H1 (cell line): ENCODE measurements at regions not wholly inside any gene's neighbourhood (a gene's known extent, or its start where the extent isn't known, plus 50 kb on each side); places are given as distances from the start of the nearest gene placed in this dataset.

Experiments used
- CTCF ChIA-PET: fragments of 300-600 bp; sonication (Branson Sonifier 250); formaldehyde crosslinking; loops from one replicate; lab custom pipeline; 2021; ENCODE audit not compliant: partially characterized antibody; lab: Charles Lee
- POLR2A ChIA-PET: fragments of 300-600 bp; sonication (Branson Sonifier 250); formaldehyde crosslinking; loops from one replicate; lab custom pipeline; 2021; ENCODE audit warnings: inconsistent platforms; ENCODE audit not compliant: partially characterized antibody; lab: Charles Lee
- DNase-seq, 2 experiments: peaks; one replicate each; pipeline versions ENCODE4 v3.0.0 to v3.0.0-alpha.2; 2010 to 2022; ENCODE audit warnings: low spot score in 2 of 2, low read depth in 1 of 2, mixed read lengths in 1 of 2
- FAIRE-seq: peaks from 2 replicates; lab custom pipeline; 2011; peaks lifted over from hg19 to GRCh38; lab: Jason Lieb, UNC
- H2AFZ ChIP-seq: 2 replicates; pipeline ENCODE4 v1.8.1; 2012; ENCODE audit warnings: low read length, inconsistent platforms
- H2AK5ac ChIP-seq: 2 replicates; pipeline ENCODE4 v1.6.1; 2013; ENCODE audit warnings: low read depth, low read length
- H2BK120ac ChIP-seq: replicated peaks from 2 replicates; pipeline ENCODE3; 2013; ENCODE audit warnings: low read depth, low read length, inconsistent platforms
- H2BK12ac ChIP-seq: 2 replicates; pipeline ENCODE4 v1.6.1; 2013; ENCODE audit warnings: low read depth, low read length
- H2BK15ac ChIP-seq: 2 replicates; pipeline ENCODE4 v1.6.1; 2013; ENCODE audit warnings: low read length
- H2BK20ac ChIP-seq: 2 replicates; pipeline ENCODE4 v1.6.1; 2013; ENCODE audit warnings: low read length
- H2BK5ac ChIP-seq: 2 replicates; pipeline ENCODE4 v1.6.1; 2013; ENCODE audit warnings: low read depth, low read length
- H3K14ac ChIP-seq: 2 replicates; pipeline ENCODE4 v1.6.1; 2013; ENCODE audit warnings: inconsistent platforms; ENCODE audit not compliant: insufficient read length
- H3K18ac ChIP-seq: 2 replicates; pipeline ENCODE4 v1.6.1; 2013; ENCODE audit warnings: low read length; ENCODE audit errors: extremely low read depth
- H3K23ac ChIP-seq: 2 replicates; pipeline ENCODE4 v1.6.1; 2013; ENCODE audit warnings: inconsistent platforms; ENCODE audit not compliant: insufficient read length
- H3K23me2 ChIP-seq: 2 replicates; pipeline ENCODE4 v1.6.1; 2013; ENCODE audit warnings: low read depth, low read length
- H3K27ac ChIP-seq: 2 replicates; pipeline ENCODE4 v1.6.1; 2011; ENCODE audit warnings: low read depth, low read length, inconsistent platforms
- H3K27me3 ChIP-seq, 4 experiments: replicated peaks in 1 of 4; 1 replicate in 1 of 4; 2 replicates in 3 of 4; pipeline versions ENCODE4 v1.6.1 to v1.8.1; 2011 to 2013; ENCODE audit warnings: low read length in 3 of 4, mild to moderate bottlenecking in 3 of 4, inconsistent platforms in 2 of 4, mixed read lengths in 2 of 4, moderate library complexity in 1 of 4; ENCODE audit not compliant: control insufficient read depth in 3 of 4, insufficient read depth in 3 of 4; ENCODE audit errors: extremely low read depth in 1 of 4
- H3K36me3 ChIP-seq, 4 experiments: 2 replicates each; pipeline versions ENCODE4 v1.6.1 to v1.8.1; 2011 to 2013; ENCODE audit warnings: mild to moderate bottlenecking in 4 of 4, low read length in 3 of 4, moderate library complexity in 2 of 4, control low read depth in 1 of 4, inconsistent platforms in 1 of 4; ENCODE audit not compliant: insufficient read depth in 4 of 4, control insufficient read depth in 2 of 4
- H3K4ac ChIP-seq: replicated peaks from 2 replicates; pipeline ENCODE3; 2013; ENCODE audit warnings: low read length, low read depth, mixed read lengths, inconsistent platforms; ENCODE audit not compliant: insufficient read length
- H3K4me1 ChIP-seq, 4 experiments: replicated peaks in 1 of 4; 1 replicate in 1 of 4; 2 replicates in 3 of 4; pipeline versions ENCODE4 v1.6.1 to v1.8.1; 2011 to 2013; ENCODE audit warnings: low read length in 3 of 4, inconsistent platforms in 2 of 4, mixed read lengths in 1 of 4; ENCODE audit not compliant: insufficient read depth in 4 of 4, control insufficient read depth in 3 of 4
- H3K4me2 ChIP-seq, 2 experiments: 2 replicates each; pipeline versions ENCODE4 v1.6.1 to v1.8.1; 2011 to 2013; ENCODE audit warnings: low read depth in 2 of 2, low read length in 2 of 2, control low read depth in 1 of 2, inconsistent platforms in 1 of 2, mild to moderate bottlenecking in 1 of 2; ENCODE audit not compliant: insufficient read depth in 1 of 2
- H3K4me3 ChIP-seq, 4 experiments: fragments of 200-600, 300-600 bp in 1 of 4; sonication (generic), shearing (Covaris generic), sonication (Bioruptor Twin) in 1 of 4; 2 replicates each; pipeline versions ENCODE4 v1.5.1 to v1.8.1; 2011 to 2016; ENCODE audit warnings: low read length in 4 of 4, low read depth in 3 of 4, control low read depth in 2 of 4, inconsistent platforms in 2 of 4, mild to moderate bottlenecking in 2 of 4, mixed read lengths in 1 of 4, moderate library complexity in 1 of 4; ENCODE audit not compliant: insufficient read depth in 2 of 4; ENCODE audit errors: extremely low read depth in 1 of 4
- H3K56ac ChIP-seq: replicated peaks from 2 replicates; pipeline ENCODE3; 2013; ENCODE audit warnings: low read depth, mild to moderate bottlenecking, mixed read lengths, low read length, inconsistent platforms; ENCODE audit not compliant: insufficient read length
- H3K79me1 ChIP-seq: 2 replicates; pipeline ENCODE4 v1.6.1; 2013; ENCODE audit warnings: low read depth, low read length, control low read depth
- H3K79me2 ChIP-seq, 2 experiments: 2 replicates each; pipeline versions ENCODE4 v1.6.1 to v1.8.1; 2012 to 2013; ENCODE audit warnings: low read length in 2 of 2, mild to moderate bottlenecking in 2 of 2, inconsistent platforms in 1 of 2; ENCODE audit not compliant: insufficient read depth in 2 of 2, control insufficient read depth in 1 of 2
- H3K9ac ChIP-seq, 4 experiments: replicated peaks in 1 of 4; 1 replicate in 1 of 4; 2 replicates in 3 of 4; pipeline versions ENCODE4 v1.6.1 to v1.8.1; 2011 to 2013; ENCODE audit warnings: low read depth in 3 of 4, low read length in 3 of 4, control low read depth in 2 of 4, mild to moderate bottlenecking in 2 of 4, moderate library complexity in 2 of 4, inconsistent platforms in 1 of 4; ENCODE audit errors: extremely low read depth in 1 of 4
- H3K9me3 ChIP-seq, 2 experiments: 2 replicates each; pipeline versions ENCODE4 v1.6.1 to v1.8.1; 2012 to 2013; ENCODE audit warnings: mild to moderate bottlenecking in 2 of 2, moderate library complexity in 2 of 2, control low read depth in 1 of 2, inconsistent platforms in 1 of 2, low read depth in 1 of 2, low read length in 1 of 2, mixed read lengths in 1 of 2; ENCODE audit not compliant: insufficient read depth in 2 of 2
- H4K20me1 ChIP-seq, 2 experiments: replicated peaks in 1 of 2; 2 replicates each; pipeline versions ENCODE3 to v1.8.1; 2011 to 2013; ENCODE audit warnings: inconsistent platforms in 2 of 2, low read length in 2 of 2, mild to moderate bottlenecking in 1 of 2; ENCODE audit not compliant: insufficient read depth in 2 of 2, control insufficient read depth in 1 of 2
- H4K5ac ChIP-seq: 2 replicates; pipeline ENCODE4 v1.6.1; 2013; ENCODE audit warnings: low read length, low read depth, mixed read lengths, inconsistent platforms; ENCODE audit not compliant: insufficient read length
- H4K8ac ChIP-seq: 2 replicates; pipeline ENCODE4 v1.8.0; 2013; ENCODE audit warnings: mild to moderate bottlenecking, moderate library complexity, low read length, inconsistent platforms; ENCODE audit not compliant: insufficient read depth; ENCODE audit errors: extremely low read depth
- H4K91ac ChIP-seq: replicated peaks from 2 replicates; pipeline ENCODE3; 2013; ENCODE audit warnings: low read length, mixed read lengths, inconsistent platforms; ENCODE audit not compliant: insufficient read length
- BCL11A ChIP-seq, 2 experiments: IDR thresholded peaks; one replicate each; pipeline ENCODE4 v1.6.1; 2011; ENCODE audit warnings: low read depth in 2 of 2, low read length in 2 of 2, mild to moderate bottlenecking in 2 of 2
- CHD2 ChIP-seq: IDR thresholded peaks from 2 replicates; pipeline ENCODE4 v1.6.1; 2012; ENCODE audit warnings: low read length, improper control_type of control experiment
- EP300 ChIP-seq, 2 experiments: IDR thresholded peaks; 1 replicate in 1 of 2; 2 replicates in 1 of 2; pipeline ENCODE4 v1.6.1; 2011 to 2012; ENCODE audit warnings: low read depth in 2 of 2, low read length in 2 of 2, mild to moderate bottlenecking in 2 of 2, borderline replicate concordance in 1 of 2, inconsistent platforms in 1 of 2, moderate library complexity in 1 of 2
- HDAC6 ChIP-seq: IDR thresholded peaks from one replicate; pipeline ENCODE4 v1.7.1; 2012; ENCODE audit warnings: low read depth, mild to moderate bottlenecking, inconsistent platforms, low read length, moderate library complexity
- JUND ChIP-seq: IDR thresholded peaks from 2 replicates; pipeline ENCODE4 v1.6.1; 2011; ENCODE audit warnings: mild to moderate bottlenecking, improper control_type of control experiment, low read length
- MAX ChIP-seq: IDR thresholded peaks from 2 replicates; pipeline ENCODE4 v1.6.1; 2012; ENCODE audit warnings: inconsistent platforms
- RBBP5 ChIP-seq: IDR thresholded peaks from 2 replicates; pipeline ENCODE4 v1.7.1; 2012; ENCODE audit warnings: low read depth, mild to moderate bottlenecking, inconsistent platforms, low read length, moderate library complexity, borderline replicate concordance
- RXRA ChIP-seq: IDR thresholded peaks from 2 replicates; pipeline ENCODE4 v1.6.1; 2011; ENCODE audit warnings: low read depth, mild to moderate bottlenecking, low read length, moderate library complexity; ENCODE audit not compliant: insufficient read depth
- SIN3A ChIP-seq, 2 experiments: IDR thresholded peaks in 1 of 2; conservative IDR thresholded peaks in 1 of 2; 2 replicates each; pipeline ENCODE4 v1.6.1; 2011 to 2012; ENCODE audit warnings: low read length in 2 of 2, improper control_type of control experiment in 1 of 2, low read depth in 1 of 2, mild to moderate bottlenecking in 1 of 2
- SIRT6 ChIP-seq: IDR thresholded peaks from one replicate; pipeline ENCODE4 v1.7.1; 2012; ENCODE audit warnings: low read length, inconsistent platforms
- TAF7 ChIP-seq: optimal IDR thresholded peaks from 2 replicates; pipeline ENCODE3; 2011; ENCODE audit warnings: low read depth, mild to moderate bottlenecking, inconsistent platforms, low read length, moderate library complexity, borderline replicate concordance
- TCF12 ChIP-seq: IDR thresholded peaks from 2 replicates; pipeline ENCODE4 v1.6.1; 2011; ENCODE audit warnings: low read depth, mild to moderate bottlenecking, low read length
- USF2 ChIP-seq: IDR thresholded peaks from 2 replicates; pipeline ENCODE4 v1.6.1; 2011; ENCODE audit warnings: low read length, improper control_type of control experiment
- WGBS, 2 experiments: shearing (Covaris generic) in 1 of 2; methylation state at CpG; one replicate each; pipeline versions ENCODE4 v1.1.6 to v1.1.7; 2013 to 2015; ENCODE audit warnings: low lambda C conversion rate in 2 of 2, mixed read lengths in 2 of 2, inconsistent platforms in 1 of 2, low coverage in 1 of 2, missing lambda C conversion rate in 1 of 2; ENCODE audit not compliant: insufficient replicate concordance in 2 of 2, insufficient coverage in 1 of 2, insufficient read length in 1 of 2; ENCODE audit errors: extremely low coverage in 1 of 2, missing lambda C conversion rate in 1 of 2; 5-methylcytosine and 5-hydroxymethylcytosine counted together

- Histone ChIP-seq H3K4ac (no peak overlapping the region), H3K27me3 (no peaks in the 10 kb centered on the region), H4K5ac (no peak overlapping the region), H3K79me1 (no peaks in the 10 kb centered on the region), H2BK120ac (no peak overlapping the region), H2BK15ac (no peak overlapping the region), H2AK5ac (no peak overlapping the region), H3K23me2 (no peaks in the 10 kb centered on the region), H3K36me3 (no peaks in the 10 kb centered on the region), H2BK20ac (no peak overlapping the region), H3K18ac (no peak overlapping the region), H3K27ac (no peak overlapping the region), H3K4me3 (no peak overlapping the region), H4K8ac (no peak overlapping the region; the same call in 1 of the 2 replicates), H3K79me2 (no peaks in the 10 kb centered on the region), H2BK5ac (no peak overlapping the region), H3K9me3 (peaks cover 5 to 12% of the 10 kb centered on the region in 2 experiments; a peak in 2 of 4 replicates), H4K91ac (no peak overlapping the region), H3K14ac (no peak overlapping the region), H3K23ac (no peak overlapping the region), H2AFZ (no peak overlapping the region), H4K20me1 (no peaks in the 10 kb centered on the region), H3K56ac (no peak overlapping the region), H3K9ac (no peak overlapping the region), H3K4me1 (peaks cover 0 to 5% (median 3%) of the 10 kb centered on the region in 4 experiments; a peak in 4 of 7 replicates), H2BK12ac (no peak overlapping the region), H3K4me2 (no peak overlapping the region)
- DNase-seq (no peak), FAIRE-seq (no peak)
- WGBS, 2 experiments: 90% methylated on average over 7 of the region's 7 CpGs; no CpG with 5 or more reads in 1 of the 2 experiments
- ChIA-PET CTCF (interaction anchor here (1.4 to 3.9 kb wide), 2 partner anchors 9 to 18 kb away, joined by 4 to 17 read pairs; no protein-coding TSS in a partner anchor), POLR2A (no interaction called here)
- TF ChIP-seq EP300 (IDR thresholded peaks at IDR 0.05; ENCODE audit: borderline replicate concordance in 1 of 2, low read depth in 2 of 2, low read length in 2 of 2) (no peak), RBBP5 (no peak), RXRA (no peak), HDAC6 (no peak), SIN3A (conservative IDR thresholded peaks at IDR 0.05 in 1 of 2, IDR thresholded peaks at IDR 0.05 in 1 of 2; ENCODE audit: low read depth in 1 of 2, low read length in 2 of 2) (no peak), JUND (no peak), TCF12 (no peak), CHD2 (no peak), SIRT6 (no peak), BCL11A (IDR thresholded peaks at IDR 0.05; ENCODE audit: low read depth in 2 of 2, low read length in 2 of 2) (no peak), MAX (no peak), USF2 (no peak), TAF7 (no peak)
These were observed 476.5 kb downstream of the PTPRU start for GRCh38 chr1:29712801-29713200.
